ENCODE measurements at regions not wholly inside any gene's neighbourhood (a gene's known extent, or its start where the extent isn't known, plus 50 kb on each side); places are given as distances from the start of the nearest gene placed in this dataset.
"Not testable (repeated sequence)": the region's sequence is repeated elsewhere in the genome, so short reads cannot be mapped to it uniquely, and the experiment has no call there.

GRCh38 chr7:115329006-115329405, 407.1 kb downstream of the MDFIC start:
- no peak for TF ChIP-seq CTCF (IDR thresholded peaks at IDR 0.05; ENCODE audit: insufficient read depth, low read length, missing control alignments)
- ChIA-PET POLR2A (no interaction called here), CTCF (no interaction called here)
- no peak overlapping the region for H3K4me3 ChIP-seq (ENCODE audit: low read depth, low read length)
- no peak for DNase-seq (ENCODE audit: low read depth, low spot score)

DNA sequence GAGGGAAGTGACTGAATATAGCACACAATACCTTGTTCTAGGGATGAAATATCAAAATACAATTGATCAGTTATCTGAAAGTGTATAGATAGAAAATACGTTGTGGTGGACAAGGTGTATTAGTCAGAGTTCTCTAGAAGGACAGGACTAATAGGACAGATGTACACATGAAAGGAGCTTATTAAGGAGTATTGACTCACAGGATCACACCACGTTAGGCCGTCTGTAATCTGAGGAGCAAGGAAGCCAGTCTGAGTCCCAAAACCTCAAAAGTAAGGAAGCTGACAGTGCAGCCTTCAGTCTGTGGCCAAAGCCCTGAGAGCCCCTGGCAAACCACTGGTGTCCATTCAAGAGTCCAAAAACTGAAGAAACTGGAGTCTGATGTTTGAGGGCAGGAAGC, 406.1 kb downstream of the MDFIC start:
- TF ChIP-seq CTCF (IDR thresholded peaks at IDR 0.05; ENCODE audit: insufficient read depth, low read length, missing control alignments): no peak
- no peak for DNase-seq (ENCODE audit: low read depth, low spot score)
- no peak overlapping the region for H3K4me3 ChIP-seq (ENCODE audit: low read depth, low read length)
- POLR2A ChIA-PET: no interaction called here
- CTCF ChIA-PET: no interaction called here

DNA sequence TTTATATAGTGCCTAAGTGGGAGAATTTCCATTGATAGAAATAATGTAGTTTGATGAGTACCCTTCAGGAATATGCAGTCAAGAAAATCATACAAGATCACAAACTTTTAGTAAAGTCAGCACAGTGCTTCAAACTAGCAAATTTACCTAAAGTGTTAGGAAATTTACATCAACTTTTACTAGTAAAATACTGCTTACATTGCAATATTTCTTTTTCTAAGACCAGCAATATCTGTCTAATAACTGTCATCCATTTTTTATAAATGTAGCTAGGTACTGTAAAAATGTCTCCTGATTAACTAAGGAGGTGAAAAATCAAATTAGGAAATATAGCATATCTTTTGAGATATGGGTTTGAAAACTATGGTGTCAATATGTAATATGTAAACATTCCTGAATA, 405.4 kb downstream of the MDFIC start:
- no peak for TF ChIP-seq CTCF (IDR thresholded peaks at IDR 0.05; ENCODE audit: insufficient read depth, low read length, missing control alignments)
- ChIA-PET CTCF (no interaction called here), POLR2A (no interaction called here)
- no peak overlapping the region for H3K4me3 ChIP-seq (ENCODE audit: low read depth, low read length)
- no peak for DNase-seq (ENCODE audit: low read depth, low spot score)

- no peak for DNase-seq (ENCODE audit: low read depth, low spot score)
- POLR2A ChIA-PET: no interaction called here
- TF ChIP-seq CTCF (IDR thresholded peaks at IDR 0.05; ENCODE audit: insufficient read depth, low read length, missing control alignments): no peak
- CTCF ChIA-PET: no interaction called here
- H3K4me3 ChIP-seq (ENCODE audit: low read depth, low read length): no peak overlapping the region
Observed at GRCh38 chr7:115319541-115319940, 397.6 kb downstream of the MDFIC start.

DNA sequence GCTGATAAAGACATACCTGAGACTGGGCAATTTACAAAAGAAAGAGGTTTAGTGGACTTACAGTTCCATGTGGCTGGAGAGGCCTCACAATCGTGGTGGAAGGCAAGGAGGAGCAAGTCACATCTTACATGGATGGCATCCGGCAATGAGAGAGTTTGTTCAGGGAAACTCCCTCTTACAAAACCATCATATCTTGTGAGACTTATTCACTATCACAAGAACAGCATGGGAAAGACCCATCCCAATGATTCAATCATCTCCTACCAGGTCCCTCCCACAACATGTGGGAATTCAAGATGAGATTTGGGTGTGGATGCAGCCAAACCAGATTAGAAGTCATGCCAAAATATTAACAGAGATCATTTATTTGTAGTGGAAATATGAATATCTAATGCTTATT, 388.4 kb downstream of the MDFIC start:
- CTCF ChIA-PET; DNase-seq (ENCODE audit: low read depth, low spot score); POLR2A ChIA-PET; H3K4me3 ChIP-seq (ENCODE audit: low read depth, low read length): not testable (repeated sequence)

DNA sequence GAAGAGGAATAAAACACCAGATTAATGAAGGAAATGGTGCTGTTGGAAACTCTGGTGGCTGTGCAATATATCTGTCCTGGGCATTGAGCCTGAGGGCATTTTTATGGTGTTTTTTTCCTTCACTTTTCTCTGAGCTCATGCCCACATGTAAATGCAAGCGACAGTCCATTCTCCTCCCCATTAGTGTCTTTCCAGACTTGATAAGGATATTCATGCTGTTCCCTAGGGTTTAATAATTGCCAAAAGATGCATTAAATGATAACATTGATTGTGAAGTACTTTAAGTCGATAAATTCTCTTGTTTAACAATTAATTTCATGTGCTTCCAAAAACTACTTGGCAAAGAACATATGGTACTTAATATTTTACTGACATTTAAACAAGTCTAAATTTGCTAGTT, 384.7 kb downstream of the MDFIC start:
- DNase-seq (ENCODE audit: low read depth, low spot score): no peak
- POLR2A ChIA-PET: no interaction called here
- no peak for TF ChIP-seq CTCF (IDR thresholded peaks at IDR 0.05; ENCODE audit: insufficient read depth, low read length, missing control alignments)
- CTCF ChIA-PET: no interaction called here
- H3K4me3 ChIP-seq (ENCODE audit: low read depth, low read length): no peak overlapping the region

DNA sequence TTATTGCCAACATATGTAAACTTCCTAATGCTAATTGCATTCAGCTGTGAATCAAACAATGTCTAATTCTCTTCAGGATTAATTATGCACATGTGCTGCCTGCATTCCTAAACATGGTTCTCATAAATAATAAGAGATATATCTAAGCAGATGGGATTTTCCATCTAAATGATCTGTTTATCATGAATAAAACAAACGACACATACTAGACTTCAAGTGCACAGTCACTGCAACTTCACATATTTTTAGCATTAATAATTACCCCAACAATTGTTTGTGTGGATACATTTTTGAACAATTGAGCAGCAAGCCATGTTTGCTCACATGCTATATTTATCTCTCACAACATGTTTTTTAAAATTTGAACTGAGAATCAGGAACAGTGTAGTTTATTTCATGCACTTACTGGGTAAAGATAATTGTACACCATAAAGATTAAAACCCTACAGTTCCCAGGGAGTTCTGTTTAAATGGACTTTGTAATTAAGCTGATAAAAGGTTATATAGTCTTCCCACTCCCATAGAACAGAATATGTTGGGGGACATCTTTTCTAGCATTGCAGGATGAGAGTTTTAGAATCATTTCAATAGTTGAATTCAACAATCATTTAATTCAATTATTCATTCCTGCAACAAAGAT, 378.5 kb downstream of the MDFIC start:
- no peak for TF ChIP-seq CTCF (IDR thresholded peaks at IDR 0.05; ENCODE audit: insufficient read depth, low read length, missing control alignments)
- DNase-seq (ENCODE audit: low read depth, low spot score): no peak
- POLR2A ChIA-PET: no interaction called here
- CTCF ChIA-PET: no interaction called here
- H3K4me3 ChIP-seq (ENCODE audit: low read depth, low read length): no peak overlapping the region
